Bronchial epithelial cell (primary cell): ENCODE measurements at regions not wholly inside any gene's neighbourhood (a gene's known extent, or its start where the extent isn't known, plus 50 kb on each side); places are given as distances from the start of the nearest gene placed in this dataset.

Experiments
- DNase-seq: peaks from one replicate; pipeline ENCODE4 v3.0.0-alpha.2; 2010; ENCODE audit warnings: low read depth
- FAIRE-seq: peaks from 2 replicates; lab custom pipeline; 2011; peaks lifted over from hg19 to GRCh38; lab: Jason Lieb, UNC
- H3K27me3 ChIP-seq: 2 replicates; pipeline ENCODE4 v1.5.1; 2011; ENCODE audit warnings: low read length; ENCODE audit not compliant: control insufficient read depth, insufficient read depth
- H3K36me3 ChIP-seq: 2 replicates; pipeline ENCODE4 v1.5.1; 2011; ENCODE audit warnings: low read length; ENCODE audit not compliant: control insufficient read depth, insufficient read depth
- H3K4me3 ChIP-seq: 2 replicates; pipeline ENCODE4 v1.5.1; 2011; ENCODE audit warnings: mild to moderate bottlenecking, low read depth, low read length, control low read depth
- TF ChIP-seq, protein P1 (sequence below): IDR thresholded peaks from 2 replicates; pipeline ENCODE4 v1.5.1; 2011; ENCODE audit warnings: mild to moderate bottlenecking, moderate library complexity, low read length, control low read depth, inconsistent platforms; ENCODE audit not compliant: insufficient read depth, severe bottlenecking

DNA sequence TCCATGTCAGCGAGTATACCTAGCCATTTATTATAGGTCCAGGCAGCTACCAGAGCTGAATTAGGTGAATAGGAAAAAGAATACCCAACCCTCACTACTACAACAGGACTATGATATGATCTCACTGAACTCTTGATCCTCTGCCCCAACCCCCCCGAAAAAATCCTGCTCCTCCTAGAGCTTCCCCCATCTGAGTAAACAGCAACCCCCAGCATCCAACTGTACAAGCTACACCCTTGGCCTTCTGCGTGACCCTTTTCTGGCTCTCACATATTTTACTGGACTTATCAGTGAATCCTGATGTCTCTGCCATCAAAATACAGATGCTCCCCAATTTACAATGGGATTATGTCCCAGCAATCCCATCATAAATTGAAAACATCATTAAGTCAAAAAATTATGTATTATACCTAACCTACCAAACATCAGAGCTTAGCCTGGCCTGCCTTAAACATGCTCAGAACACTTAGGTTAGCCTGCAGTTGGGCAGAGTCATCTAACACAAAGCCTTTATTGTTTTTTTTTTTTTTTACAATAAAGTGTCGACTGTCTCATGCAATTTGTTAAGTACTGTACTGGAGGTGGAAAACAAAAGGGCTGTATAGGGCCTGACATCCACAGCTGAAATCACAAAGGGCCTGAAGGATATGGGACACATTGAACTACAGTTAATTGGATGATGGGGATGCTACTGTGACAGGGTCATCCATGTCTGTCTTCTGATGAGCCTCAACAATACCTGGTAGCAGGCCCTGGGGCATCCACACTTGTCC, 128.9 kb upstream of the ERCC6L2 start:
- no peaks in the 10 kb centered on the region for H3K36me3 ChIP-seq
- no peak overlapping the region for H3K4me3 ChIP-seq
- H3K27me3 ChIP-seq, result no peaks in the 10 kb centered on the region
- FAIRE-seq (no peak), DNase-seq (no peak)
- TF ChIP-seq, protein P1, sequence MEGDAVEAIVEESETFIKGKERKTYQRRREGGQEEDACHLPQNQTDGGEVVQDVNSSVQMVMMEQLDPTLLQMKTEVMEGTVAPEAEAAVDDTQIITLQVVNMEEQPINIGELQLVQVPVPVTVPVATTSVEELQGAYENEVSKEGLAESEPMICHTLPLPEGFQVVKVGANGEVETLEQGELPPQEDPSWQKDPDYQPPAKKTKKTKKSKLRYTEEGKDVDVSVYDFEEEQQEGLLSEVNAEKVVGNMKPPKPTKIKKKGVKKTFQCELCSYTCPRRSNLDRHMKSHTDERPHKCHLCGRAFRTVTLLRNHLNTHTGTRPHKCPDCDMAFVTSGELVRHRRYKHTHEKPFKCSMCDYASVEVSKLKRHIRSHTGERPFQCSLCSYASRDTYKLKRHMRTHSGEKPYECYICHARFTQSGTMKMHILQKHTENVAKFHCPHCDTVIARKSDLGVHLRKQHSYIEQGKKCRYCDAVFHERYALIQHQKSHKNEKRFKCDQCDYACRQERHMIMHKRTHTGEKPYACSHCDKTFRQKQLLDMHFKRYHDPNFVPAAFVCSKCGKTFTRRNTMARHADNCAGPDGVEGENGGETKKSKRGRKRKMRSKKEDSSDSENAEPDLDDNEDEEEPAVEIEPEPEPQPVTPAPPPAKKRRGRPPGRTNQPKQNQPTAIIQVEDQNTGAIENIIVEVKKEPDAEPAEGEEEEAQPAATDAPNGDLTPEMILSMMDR, result no peak

DNA sequence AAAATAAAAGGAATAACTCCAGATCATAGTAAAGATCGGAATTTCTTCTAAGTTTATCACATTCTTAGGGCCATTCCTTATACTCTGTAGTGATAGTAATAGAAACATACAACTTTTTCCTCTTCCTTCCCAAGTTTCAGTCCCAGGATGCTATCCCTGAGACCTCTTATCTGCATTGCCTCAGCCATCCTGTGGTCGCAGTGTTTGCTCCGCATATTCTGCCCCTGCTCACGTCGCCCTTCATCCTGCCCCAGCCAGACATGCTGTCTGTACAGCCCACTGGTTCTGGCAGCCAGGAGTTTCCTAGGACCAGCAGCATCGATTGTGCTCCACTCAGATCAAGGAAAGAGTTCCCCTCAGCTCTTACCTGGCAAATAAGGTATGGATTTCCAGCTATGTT, 132.7 kb upstream of the ERCC6L2 start:
- H3K4me3 ChIP-seq, result no peak overlapping the region
- no peaks in the 10 kb centered on the region for H3K27me3 ChIP-seq
- FAIRE-seq (no peak), DNase-seq (no peak)
- no peaks in the 10 kb centered on the region for H3K36me3 ChIP-seq
- TF ChIP-seq, protein P1, result no peak

DNA sequence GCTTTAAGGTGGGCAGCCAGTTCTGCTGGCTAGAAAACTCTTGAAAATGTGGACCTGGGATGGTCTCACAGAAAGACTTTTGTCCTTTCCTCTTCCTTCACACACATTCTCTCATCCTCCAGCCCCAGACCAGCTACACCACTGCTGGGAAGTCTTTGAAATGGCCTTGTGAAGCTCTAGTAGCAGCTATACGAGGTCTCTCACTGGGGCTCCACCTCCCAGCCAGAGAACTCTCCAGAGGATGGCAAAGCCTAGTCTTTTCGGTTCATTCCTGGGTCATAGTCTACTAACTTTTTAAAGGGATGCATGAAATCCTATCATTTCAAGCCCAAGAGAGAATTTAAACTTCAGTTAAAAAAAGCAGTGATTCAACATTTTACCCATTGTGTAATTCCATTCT, 133.9 kb upstream of the ERCC6L2 start:
- no peak for FAIRE-seq
- DNase-seq, result no peak

DNA sequence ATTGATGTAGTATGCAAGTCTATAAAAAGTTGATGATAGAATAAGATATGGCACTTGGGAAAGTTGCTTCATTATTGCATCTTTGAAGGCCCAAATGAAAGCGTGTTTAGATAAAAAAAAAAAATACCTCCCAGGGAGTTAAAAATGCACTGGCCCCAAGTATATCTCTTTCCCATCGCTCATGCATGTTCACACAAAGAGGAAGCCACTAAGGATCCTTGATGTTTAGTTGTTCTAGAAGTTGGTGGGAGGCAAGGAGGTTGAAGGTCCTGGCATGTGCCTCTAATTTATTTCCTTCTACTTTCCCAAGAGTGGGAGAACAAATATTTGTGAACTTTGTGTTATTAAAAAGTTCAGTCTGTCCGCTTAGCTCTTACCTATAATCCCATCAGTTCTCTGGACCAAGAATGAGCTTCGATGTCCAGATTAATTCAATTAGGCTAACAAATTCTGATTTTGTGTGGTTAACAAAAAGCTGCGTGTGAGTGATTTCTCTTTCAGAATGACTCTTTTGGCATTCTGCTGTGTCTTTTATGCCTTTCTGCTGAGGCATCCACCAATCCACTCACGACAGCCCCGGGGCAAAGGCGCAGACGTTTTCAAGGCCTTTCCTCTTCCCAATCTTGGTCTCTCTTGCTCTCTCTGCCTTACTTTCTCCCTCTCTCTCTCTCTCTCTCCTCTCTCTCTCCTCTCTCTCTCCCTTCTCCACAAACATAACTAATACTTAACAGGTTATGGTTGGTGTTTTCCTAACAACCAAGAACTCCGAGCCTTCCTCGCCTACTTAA, 135.1 kb upstream of the ERCC6L2 start:
- Histone ChIP-seq H3K36me3 (no peaks in the 10 kb centered on the region), H3K4me3 (no peak overlapping the region), H3K27me3 (no peaks in the 10 kb centered on the region)
- TF ChIP-seq, protein P1, result no peak
- DNase-seq (no peak), FAIRE-seq (no peak)

More for the DNA sequence above, 133.9 kb upstream of the ERCC6L2 start:
- Histone ChIP-seq H3K27me3 (no peaks in the 10 kb centered on the region), H3K4me3 (no peak overlapping the region), H3K36me3 (no peaks in the 10 kb centered on the region)
- TF ChIP-seq, protein P1, result no peak

DNA sequence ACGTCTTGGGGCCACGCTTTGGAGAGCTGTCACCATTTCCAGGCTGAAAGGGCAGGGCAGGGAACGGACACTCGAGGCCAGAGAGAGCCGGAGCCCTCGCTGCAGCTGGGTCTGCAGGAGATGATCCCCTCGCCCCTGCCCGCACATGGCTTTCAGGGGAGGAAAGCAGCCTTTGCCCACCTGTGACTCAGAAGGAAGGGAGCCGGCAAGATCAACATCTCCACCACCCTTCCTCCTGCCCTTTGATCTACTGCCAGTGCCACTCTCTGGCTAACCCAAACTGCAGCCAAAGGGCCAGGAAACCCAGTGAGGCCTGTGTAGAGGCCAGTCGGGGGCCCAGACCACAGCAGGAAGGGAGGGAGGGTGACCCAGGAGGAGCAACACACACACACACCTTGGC, 137.1 kb upstream of the ERCC6L2 start:
- DNase-seq (no peak), FAIRE-seq (no peak)
- Histone ChIP-seq H3K4me3 (no peak overlapping the region), H3K36me3 (no peaks in the 10 kb centered on the region), H3K27me3 (no peaks in the 10 kb centered on the region)
- TF ChIP-seq, protein P1, result no peak
